ENCODE measurements at regions not wholly inside any gene's neighbourhood (a gene's known extent, or its start where the extent isn't known, plus 50 kb on each side); places are given as distances from the start of the nearest gene placed in this dataset.
A peak's percentile ranks its signal among the peaks of the same experiment; 100 is the strongest.

DNA sequence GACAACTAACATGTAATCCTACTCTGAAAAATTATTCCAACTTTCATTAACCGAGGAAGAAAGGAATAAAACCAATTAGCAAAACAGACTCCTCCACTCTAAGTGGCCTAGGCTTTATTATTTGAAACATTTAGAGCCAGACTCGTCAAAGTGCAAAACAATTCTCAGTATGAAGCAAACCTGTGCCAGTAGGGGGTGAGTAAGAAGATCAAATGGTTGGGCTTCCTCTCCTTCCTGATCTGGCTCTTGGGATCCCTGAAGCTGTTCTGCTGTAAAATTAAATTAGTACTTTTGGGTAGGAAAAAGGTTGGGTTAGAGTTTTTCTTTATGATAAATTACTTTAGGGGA is 177.6 kb upstream of the MAN1A1 start:
- ChIA-PET CTCF (no interaction called here), POLR2A (no interaction called here)
- H3K36me3 Mint-ChIP-seq: no peaks in the 10 kb centered on the region
- TF ChIP-seq, protein P1, sequence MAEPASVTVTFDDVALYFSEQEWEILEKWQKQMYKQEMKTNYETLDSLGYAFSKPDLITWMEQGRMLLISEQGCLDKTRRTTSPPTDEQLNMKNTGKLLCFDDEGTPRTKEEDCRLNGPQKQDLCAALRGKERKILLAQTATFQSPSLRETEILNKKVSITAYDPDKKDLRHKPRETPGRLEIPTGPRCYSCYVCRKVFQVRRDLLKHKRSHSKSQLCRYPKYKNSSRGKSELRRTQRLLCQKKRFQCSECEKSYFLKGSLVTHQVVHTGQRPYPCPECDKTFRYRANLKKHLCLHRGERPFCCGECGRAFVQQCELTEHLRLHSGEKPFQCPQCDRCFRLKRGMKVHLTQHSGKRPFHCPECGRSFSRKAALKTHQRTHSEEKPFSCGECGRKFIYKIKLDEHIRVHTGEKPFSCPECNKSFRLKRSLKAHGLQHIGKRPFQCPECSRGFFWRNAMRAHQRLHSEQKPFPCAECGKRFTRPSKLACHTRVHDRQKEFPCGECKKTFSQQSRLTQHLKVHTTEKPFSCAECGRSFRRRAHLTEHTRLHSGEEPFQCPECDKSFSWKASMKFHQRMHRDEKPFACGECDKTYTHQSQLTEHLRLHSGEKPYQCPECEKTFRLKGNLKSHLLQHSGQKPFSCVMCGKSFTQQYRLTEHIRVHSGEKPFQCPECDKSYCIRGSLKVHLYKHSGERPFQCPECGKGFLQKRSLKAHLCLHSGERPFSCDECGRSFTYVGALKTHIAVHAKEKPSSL (CRISPR knock-in tag; conservative IDR thresholded peaks at IDR 0.05): no peak
- TF ChIP-seq NFYB (CRISPR knock-in tag; conservative IDR thresholded peaks at IDR 0.05; ENCODE audit: low read depth) (no peak), CREM (CRISPR knock-in tag; IDR thresholded peaks at IDR 0.05) (no peak), RELA (CRISPR knock-in tag; IDR thresholded peaks at IDR 0.05; ENCODE audit: borderline replicate concordance) (no peak), KAT7 (CRISPR knock-in tag; IDR thresholded peaks at IDR 0.05; ENCODE audit: borderline replicate concordance) (no peak), FOXJ3 (CRISPR knock-in tag; IDR thresholded peaks at IDR 0.05; ENCODE audit: borderline replicate concordance) (no peak), ZNF671 (CRISPR knock-in tag; IDR thresholded peaks at IDR 0.05) (no peak), ATF1 (CRISPR knock-in tag; IDR thresholded peaks at IDR 0.05) (no peak), FOXP1 (CRISPR knock-in tag; IDR thresholded peaks at IDR 0.05; ENCODE audit: borderline replicate concordance) (no peak), SMAD3 (CRISPR knock-in tag; IDR thresholded peaks at IDR 0.05; ENCODE audit: borderline replicate concordance) (no peak)
- TF ChIP-seq, protein P2, sequence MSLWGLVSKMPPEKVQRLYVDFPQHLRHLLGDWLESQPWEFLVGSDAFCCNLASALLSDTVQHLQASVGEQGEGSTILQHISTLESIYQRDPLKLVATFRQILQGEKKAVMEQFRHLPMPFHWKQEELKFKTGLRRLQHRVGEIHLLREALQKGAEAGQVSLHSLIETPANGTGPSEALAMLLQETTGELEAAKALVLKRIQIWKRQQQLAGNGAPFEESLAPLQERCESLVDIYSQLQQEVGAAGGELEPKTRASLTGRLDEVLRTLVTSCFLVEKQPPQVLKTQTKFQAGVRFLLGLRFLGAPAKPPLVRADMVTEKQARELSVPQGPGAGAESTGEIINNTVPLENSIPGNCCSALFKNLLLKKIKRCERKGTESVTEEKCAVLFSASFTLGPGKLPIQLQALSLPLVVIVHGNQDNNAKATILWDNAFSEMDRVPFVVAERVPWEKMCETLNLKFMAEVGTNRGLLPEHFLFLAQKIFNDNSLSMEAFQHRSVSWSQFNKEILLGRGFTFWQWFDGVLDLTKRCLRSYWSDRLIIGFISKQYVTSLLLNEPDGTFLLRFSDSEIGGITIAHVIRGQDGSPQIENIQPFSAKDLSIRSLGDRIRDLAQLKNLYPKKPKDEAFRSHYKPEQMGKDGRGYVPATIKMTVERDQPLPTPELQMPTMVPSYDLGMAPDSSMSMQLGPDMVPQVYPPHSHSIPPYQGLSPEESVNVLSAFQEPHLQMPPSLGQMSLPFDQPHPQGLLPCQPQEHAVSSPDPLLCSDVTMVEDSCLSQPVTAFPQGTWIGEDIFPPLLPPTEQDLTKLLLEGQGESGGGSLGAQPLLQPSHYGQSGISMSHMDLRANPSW (CRISPR knock-in tag; conservative IDR thresholded peaks at IDR 0.05; ENCODE audit: low read depth): no peak
- TF ChIP-seq, protein P3, sequence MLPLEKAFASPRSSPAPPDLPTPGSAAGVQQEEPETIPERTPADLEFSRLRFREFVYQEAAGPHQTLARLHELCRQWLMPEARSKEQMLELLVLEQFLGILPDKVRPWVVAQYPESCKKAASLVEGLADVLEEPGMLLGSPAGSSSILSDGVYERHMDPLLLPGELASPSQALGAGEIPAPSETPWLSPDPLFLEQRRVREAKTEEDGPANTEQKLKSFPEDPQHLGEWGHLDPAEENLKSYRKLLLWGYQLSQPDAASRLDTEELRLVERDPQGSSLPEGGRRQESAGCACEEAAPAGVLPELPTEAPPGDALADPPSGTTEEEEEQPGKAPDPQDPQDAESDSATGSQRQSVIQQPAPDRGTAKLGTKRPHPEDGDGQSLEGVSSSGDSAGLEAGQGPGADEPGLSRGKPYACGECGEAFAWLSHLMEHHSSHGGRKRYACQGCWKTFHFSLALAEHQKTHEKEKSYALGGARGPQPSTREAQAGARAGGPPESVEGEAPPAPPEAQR (CRISPR knock-in tag; IDR thresholded peaks at IDR 0.05): no peak
- TF ChIP-seq, protein P4, sequence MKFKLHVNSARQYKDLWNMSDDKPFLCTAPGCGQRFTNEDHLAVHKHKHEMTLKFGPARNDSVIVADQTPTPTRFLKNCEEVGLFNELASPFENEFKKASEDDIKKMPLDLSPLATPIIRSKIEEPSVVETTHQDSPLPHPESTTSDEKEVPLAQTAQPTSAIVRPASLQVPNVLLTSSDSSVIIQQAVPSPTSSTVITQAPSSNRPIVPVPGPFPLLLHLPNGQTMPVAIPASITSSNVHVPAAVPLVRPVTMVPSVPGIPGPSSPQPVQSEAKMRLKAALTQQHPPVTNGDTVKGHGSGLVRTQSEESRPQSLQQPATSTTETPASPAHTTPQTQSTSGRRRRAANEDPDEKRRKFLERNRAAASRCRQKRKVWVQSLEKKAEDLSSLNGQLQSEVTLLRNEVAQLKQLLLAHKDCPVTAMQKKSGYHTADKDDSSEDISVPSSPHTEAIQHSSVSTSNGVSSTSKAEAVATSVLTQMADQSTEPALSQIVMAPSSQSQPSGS (CRISPR knock-in tag; IDR thresholded peaks at IDR 0.05; ENCODE audit: borderline replicate concordance, low read depth): no peak
- TF ChIP-seq, protein P5, sequence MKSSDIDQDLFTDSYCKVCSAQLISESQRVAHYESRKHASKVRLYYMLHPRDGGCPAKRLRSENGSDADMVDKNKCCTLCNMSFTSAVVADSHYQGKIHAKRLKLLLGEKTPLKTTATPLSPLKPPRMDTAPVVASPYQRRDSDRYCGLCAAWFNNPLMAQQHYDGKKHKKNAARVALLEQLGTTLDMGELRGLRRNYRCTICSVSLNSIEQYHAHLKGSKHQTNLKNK (CRISPR knock-in tag; IDR thresholded peaks at IDR 0.05): no peak
- TF ChIP-seq, protein P6, sequence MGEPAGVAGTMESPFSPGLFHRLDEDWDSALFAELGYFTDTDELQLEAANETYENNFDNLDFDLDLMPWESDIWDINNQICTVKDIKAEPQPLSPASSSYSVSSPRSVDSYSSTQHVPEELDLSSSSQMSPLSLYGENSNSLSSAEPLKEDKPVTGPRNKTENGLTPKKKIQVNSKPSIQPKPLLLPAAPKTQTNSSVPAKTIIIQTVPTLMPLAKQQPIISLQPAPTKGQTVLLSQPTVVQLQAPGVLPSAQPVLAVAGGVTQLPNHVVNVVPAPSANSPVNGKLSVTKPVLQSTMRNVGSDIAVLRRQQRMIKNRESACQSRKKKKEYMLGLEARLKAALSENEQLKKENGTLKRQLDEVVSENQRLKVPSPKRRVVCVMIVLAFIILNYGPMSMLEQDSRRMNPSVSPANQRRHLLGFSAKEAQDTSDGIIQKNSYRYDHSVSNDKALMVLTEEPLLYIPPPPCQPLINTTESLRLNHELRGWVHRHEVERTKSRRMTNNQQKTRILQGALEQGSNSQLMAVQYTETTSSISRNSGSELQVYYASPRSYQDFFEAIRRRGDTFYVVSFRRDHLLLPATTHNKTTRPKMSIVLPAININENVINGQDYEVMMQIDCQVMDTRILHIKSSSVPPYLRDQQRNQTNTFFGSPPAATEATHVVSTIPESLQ (CRISPR knock-in tag; IDR thresholded peaks at IDR 0.05): no peak
- H3K4me3 Mint-ChIP-seq: no peak overlapping the region
- H3K4me1 Mint-ChIP-seq: peaks cover 25% of the 10 kb centered on the region
- no peaks in the 10 kb centered on the region for H3K27me3 Mint-ChIP-seq (ENCODE audit: low read depth)
- H3K27ac Mint-ChIP-seq: peak overlapping the region; percentile 29; the same call in 1 of the 2 replicates
- H3K9me3 Mint-ChIP-seq: peaks cover 8% of the 10 kb centered on the region
- no peak for DNase-seq (ENCODE audit: low spot score)
- ATAC-seq: peak; percentile 71
